GM18502 (cell line): ENCODE measurements at regions not wholly inside any gene's neighbourhood (a gene's known extent, or its start where the extent isn't known, plus 50 kb on each side); places are given as distances from the start of the nearest gene placed in this dataset.

Source experiments
- ATAC-seq: cut with Tn5 transposase; IDR thresholded peaks from one replicate; pipeline ENCODE4 v1.9.1; 2021; ENCODE audit warnings: mild to moderate bottlenecking; ENCODE audit not compliant: unreplicated experiment, poor library complexity

DNA sequence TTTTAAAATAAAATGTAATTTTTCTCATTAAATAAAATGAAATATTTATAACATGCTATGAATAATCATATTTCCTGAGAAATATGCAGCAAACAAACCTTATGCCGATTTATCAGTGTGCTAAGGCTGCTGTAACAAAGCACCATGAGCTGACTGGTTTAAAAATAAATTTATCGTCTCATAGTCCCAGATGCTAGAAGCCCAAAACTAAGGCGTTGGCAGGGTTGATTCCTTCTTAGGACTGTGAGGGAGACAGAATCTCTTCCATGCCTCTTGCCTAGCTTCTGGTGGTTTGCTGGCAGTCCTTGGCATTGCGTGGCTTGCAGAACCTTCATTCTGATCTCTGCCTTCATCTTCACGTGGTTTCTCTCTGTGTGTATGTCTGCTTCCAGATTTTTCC is 740.3 kb downstream of the OTOL1 start:
- ATAC-seq, result no peak

DNA sequence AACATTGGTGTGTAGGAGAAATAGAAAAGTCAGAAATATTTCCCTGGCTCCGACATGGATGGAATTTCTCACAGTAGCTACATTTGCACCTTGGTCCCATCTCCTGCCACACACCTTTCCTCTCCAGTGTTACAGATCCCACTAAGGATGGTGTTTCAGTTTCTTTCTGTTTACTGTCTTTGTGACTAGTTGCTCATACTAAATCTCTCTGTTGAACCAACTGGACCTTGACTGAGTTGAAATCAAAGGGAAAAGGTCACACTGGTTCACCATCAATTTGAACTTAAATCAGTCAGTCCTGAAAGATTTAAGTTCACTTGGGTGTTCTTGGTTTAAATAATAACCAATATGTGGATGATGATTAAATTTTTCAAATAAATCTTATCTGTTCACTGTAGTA is 754.2 kb downstream of the OTOL1 start:
- ATAC-seq, result no peak

DNA sequence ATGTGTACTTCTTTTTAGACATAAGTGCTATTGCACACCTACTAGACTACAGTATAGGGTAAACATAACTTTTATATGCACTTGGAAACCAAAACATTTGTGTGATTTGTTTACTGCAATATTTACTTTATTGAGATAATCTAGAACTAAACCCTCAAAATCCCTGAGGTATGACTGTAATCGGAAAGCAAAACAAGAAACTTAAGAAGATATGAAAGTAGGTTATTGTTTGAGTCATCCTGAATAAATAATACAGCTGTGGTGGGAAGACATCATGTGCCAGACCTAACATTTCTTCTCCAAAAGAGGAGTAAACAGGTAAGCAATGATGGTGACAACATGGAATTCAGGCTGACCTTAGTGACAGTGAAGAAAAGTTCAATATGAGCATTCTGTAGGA is 765.5 kb downstream of the OTOL1 start:
- no peak for ATAC-seq

DNA sequence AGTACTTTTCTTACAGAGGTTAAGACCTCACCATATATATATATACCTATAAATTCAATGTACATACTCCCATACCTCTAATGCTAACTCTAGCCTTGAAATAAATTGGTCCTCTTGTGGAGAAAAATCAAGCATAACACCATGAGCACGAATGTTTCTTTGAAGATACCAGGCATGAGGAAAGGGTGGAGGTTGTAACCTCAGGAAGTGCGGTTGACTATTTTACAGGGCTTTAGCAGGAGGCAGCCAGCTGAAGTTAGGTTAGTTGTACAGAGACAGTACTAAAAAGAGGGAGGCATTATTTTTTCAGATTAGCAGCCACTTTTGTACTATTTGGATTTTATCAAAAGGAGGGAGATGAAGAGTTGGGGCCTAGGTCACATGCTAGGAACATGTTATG is 767.0 kb downstream of the OTOL1 start:
- no peak for ATAC-seq

DNA sequence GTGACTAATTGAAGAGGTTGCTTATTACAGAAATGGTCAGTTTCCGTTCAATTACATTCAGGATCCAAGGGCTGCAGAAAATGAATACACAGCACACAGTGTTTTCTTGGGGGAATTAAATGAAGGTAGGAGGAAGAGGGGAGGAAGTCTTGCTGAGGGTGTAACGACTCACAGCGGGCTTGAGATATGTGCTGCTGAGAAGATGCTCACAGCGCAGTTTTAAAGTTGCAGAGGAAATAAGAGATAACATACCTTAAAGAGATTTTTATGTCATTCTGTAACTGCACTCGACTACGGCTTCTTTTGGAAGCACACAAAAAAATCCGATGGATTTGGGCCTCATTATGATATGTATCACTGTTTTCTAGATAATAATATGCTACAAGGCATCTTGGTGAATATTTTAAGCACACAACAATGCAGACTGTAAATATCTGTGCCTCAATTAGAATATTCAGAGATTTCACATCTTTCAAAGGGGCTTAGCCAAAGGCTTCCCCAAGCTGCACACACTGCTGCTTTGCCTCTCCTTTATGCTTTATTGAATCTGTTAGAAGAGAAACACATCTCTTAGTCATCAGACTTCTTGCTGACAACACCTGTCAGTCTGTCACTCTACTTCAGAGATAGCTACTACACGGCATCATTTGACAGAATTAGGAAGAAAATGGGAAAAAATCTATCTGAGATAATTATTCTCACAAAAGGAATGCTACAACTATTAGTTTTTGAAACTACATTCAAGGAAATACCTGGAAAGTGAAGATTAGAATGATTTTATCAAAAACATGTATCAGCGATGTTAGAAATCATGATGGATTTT is 773.2 kb downstream of the OTOL1 start:
- no peak for ATAC-seq

DNA sequence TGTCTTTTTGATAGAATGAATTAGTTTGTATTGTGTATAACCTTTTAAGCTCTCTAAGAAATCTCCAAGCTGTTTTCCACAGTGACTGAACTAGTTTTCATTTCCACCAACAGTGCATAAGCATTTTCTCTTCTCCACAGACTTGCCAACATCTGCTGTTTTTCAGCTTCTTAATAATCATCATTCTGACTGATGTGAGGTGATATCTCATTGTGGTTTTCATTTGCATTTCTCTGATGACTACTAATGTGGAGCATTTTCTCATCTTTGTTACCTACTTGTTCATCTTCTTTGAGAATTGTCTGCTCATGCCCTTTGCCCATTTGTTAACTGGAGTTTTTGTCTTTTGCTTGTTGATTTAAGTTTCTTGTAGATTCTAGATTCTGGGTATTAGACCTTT is 777.5 kb downstream of the OTOL1 start:
- no peak for ATAC-seq

DNA sequence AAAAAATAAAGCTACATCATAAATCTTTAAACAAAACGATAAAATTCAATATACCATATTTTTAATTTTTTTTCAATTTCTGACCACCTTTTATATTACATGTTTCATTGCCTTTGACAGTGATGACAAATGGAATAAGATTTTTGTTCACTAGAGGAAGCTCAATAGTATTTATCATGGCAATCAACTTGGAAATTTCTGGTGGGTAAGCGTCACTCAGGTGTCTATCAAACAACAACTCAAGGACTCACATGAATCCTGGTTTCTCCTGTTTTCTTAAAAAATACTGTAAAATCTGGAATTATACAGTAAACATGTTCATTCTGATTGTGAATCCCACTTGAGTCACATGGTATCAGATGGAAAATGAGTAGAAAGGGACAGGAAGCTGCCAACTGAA is 782.2 kb downstream of the OTOL1 start:
- ATAC-seq, result no peak

DNA sequence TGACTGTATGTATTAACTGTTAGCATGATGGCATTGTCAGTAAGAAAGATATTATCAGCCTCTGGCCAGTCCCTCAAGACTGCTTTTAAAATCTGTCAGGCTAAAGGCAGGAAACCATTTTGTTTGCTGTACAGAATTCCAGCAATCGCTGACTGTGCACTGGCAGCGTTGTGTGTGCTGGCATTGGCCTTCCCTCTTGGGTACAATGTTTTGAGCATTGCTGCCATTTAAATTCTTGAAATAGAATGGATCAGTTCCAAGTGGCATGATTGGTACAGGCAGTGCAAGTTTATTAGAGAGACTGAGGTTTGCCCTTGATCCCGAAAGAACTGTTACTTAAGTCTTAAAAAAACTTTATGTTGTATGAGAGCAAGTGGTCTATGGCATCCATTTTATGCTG is 788.7 kb downstream of the OTOL1 start:
- no peak for ATAC-seq

DNA sequence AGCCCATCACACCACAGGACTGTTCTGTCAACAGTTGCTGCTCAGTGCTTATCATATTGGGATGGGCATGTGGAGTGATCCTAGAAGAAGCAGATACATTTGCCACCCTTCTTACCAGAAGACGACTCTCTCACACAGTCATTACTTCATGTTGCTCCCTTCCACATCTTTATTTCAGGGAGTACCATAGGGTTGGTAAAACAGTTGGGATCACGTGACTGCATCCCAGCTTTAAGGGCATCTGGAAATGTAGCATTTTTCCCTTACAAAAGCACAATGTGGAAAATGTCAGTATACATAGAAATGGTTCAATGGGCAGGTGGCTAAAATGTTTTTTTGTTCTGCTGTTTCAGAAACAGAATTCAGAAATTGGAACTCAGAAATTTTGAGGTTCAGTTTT is 791.0 kb downstream of the OTOL1 start:
- ATAC-seq, result no peak

DNA sequence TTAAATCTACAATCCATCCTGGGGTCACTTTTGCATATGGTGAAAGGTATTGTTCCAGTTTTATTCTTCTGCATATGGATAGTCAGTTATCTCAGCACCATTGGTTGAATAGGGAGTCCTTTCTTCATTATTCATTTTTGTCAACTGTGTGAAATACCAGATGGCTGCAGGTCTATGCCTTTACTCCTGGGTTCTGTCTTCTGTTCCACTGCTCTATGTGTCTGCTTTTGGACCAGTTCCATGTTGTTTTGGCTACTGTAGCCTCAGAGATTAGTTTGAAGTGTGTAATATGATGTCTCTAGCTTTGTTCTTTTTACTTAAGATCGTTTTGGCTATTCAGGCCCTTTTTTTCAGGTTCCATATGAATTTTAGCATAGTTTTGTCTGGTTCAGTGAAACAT is 795.8 kb downstream of the OTOL1 start:
- no peak for ATAC-seq

DNA sequence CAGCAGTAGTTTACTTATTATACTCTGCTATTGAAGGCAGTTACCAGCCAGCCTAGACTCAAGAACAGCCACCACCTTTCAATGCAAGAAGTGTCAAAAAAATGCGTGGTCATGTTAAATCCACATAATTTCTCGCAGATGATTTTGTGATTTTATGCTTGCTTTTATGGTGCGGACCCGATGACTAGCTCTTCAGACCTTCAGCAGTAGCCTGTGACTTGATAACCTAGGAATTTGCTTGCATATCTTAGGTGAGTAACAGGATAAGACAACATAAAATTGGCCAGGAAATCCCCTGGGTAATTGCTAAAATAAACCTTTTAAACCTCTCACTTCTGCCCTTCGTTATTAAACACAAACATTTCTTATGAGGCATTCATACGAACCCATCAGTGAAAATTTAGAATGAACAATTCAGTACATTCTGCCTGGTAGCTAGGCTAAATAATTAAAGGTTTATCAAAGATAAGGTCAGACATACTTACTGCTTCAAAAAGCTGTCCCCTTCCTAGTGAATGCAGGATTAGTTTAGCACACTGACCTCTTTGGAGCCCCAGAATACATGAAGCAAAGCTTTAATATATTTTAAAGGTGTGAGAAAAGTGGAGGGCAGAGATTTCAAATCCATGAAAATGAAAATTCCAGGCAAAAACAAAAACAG is 798.8 kb downstream of the OTOL1 start:
- ATAC-seq, result no peak

DNA sequence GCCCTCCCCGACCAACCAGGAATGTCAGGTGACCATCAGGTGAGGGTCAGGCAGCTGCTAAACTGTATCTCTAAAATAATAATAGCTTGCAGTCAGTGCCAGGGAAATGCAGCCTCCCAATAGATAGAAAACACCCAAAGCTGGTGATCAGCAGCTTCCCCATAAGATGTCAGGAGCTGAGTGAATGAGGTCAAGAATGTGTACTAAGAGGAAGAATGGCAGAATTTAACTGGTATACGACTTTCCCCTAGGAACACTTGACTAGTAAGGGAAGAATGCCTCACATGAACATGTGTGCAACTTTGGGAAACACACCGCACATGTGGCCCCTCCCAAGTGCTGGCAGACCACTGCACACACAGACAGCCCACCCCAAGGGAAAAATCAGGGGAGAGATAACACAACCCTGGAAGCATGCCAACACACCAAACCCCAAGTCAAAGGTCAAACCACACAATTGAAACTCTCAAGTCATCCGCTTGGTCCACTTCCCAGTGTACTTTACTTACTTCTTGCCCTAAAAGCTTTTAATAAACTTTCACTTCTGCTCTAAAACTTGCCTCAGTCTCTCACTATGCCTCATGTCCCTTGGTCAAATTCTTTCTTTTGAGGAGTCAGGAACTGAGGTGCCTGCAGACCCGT is 806.5 kb downstream of the OTOL1 start:
- no peak for ATAC-seq

DNA sequence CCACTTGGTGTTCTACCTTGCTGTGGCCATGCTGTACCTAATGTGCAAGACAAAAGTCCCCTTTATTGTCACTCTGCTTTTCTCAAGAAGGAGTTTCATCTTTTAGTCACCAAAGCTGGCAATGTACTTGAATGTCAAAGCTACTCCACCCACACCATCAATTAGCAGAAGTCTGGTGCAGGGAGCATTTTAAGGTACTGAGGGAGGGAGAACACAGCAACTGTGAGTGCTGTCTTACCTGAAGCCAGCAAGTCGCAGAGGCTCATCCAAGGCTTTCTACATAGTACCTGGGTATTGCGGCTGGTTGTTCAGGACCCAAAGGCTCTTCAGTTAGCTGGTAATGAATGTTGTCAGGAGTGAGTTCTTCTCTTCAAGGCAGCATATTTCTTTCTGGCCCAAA is 820.4 kb downstream of the OTOL1 start:
- no peak for ATAC-seq

DNA sequence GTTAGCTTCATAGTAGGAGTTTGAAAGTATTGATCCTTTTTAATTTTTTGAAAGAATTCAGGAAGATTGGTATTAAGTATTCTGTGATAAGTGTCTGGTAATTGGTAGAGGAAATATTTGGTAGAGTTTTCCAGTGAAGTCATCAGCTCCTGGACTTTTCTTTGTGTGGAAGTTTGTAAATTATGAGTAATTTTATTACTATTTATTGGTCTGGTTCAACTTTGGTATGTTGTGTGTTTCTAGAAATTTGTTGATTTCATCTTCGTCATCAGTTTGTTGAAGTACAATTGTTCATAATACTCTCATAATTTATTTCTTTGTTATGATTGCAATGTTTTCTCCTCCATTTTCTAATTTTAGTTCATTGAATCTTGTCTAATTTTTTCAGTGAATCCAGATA is 832.0 kb downstream of the OTOL1 start:
- no peak for ATAC-seq

DNA sequence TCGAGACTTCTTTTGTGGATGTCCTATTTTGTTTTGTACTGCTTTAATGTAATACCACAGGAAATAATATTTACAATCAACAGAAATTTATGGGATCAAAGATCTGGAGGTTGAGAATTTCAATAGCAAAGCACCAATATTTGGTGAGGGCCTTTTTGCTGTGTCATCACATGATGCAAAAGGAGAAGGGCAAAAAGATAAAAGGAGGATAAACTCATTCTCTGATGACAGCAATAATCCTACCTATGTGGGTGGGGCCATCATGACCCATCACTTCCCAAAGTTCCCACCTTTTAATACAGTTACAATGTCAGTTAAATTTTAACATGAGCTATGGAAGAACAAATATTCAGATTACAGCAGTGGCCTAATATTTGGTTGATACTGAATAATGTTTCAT is 832.9 kb downstream of the OTOL1 start:
- ATAC-seq, result no peak

DNA sequence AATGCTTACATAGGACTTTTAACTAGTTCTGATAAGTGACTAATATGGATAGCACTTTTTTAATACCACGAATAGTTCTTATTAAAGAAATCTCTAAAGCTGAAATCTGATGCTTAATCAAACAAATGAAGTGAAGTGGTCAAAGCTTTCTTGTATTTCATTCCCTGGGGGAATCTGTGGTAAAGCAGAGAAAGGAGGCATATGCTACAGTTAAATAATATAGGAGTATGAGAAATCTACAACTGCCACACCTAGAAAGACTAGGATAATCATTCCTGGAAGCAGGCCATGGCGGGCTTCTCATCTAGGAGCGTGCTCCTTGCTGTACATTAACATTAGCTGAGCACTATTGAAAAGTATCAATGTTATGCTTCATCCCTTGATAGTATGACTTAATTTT is 835.7 kb downstream of the OTOL1 start:
- ATAC-seq, result no peak

DNA sequence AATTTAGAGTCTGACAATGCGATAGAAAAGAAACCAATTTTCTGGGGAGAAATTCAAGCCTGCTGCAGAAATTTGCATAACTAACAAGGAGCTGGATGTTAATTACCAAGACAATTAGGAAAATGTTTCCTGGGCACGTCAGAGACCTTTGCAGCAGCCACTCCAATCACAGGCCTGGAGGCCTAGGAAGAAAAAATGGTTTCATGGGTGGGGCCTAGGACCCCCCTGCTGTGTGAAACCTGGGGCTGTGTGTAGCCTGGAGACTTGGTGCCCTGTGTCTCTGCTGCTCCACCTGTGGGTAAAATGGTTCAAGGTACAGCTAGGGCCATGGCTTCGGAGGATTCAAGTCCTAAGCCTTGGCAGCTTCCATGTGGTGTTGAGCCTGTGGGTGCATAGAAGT is 837.9 kb downstream of the OTOL1 start:
- ATAC-seq, result no peak

DNA sequence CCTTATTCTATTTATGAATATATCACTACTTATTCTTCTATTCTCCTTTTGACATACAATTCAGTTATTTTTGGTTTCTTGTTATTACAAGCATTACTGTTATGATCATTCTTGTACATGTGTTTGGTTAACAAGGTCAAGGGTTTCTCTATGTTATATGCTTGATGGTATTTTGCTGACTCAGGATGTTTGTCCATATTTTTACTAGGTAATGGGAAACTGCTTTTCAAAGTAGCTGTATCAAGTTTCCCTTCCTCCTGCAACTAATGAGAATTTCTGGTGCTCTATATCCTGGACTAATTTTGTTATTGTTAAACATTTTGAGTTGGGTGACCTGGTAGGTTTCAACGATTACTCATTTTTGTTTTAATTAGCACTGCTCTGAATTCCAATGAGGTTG is 841.0 kb downstream of the OTOL1 start:
- no peak for ATAC-seq

DNA sequence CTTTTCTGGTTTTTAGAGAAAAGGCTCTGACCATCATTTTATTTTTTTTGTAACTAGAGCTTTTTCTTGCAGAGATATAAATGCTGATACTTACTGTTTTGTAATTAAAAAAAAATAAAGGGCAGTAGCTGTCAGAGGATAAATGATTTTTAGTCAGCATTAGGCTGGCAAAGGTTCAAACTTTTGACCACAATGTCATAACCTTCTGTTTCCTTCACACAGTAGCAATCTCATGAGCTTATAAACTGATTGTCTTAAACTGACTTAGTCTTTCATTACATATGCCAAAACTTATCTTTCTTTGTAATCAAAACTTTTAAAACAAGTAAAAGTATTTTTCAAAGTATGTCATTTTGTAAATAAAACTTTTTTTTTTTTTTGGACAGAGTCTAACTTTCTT is 841.9 kb downstream of the OTOL1 start:
- ATAC-seq, result no peak

DNA sequence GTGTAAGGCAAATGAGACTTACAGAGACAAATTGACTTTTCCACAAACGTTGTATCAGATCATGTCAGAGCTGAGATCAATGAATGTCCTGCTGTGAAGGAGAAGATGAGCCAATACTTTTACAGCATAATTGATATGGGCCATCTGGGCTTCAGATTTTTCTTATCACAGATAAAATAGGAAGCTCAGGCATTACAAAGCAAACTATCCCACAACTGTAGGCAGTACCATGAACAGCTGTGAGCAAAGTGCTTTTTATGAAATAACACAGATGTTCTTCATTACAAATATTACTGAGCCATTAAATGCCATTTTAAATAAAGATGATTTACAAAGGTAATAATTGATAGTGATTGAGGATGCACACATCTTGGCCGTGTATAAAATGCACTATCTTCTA is 852.3 kb downstream of the OTOL1 start:
- ATAC-seq, result no peak

DNA sequence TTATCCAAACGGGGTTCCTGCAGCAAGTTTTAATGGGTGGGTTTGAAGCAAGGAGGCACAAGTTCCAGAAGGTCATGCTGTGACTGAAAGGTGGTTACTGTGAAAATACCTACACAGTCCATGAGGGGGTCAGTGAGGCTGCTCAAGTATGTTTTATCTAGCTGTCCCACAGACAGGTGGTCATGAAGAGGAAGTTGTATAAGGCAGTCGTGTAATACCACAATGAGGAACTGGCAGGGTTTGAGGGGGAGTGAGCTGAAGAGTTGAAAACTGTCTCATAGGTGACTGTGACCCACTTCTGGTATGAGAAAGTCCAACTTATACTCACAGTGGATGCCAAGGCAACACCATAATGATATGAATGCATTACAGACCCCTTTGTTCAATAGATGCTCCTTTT is 856.8 kb downstream of the OTOL1 start:
- no peak for ATAC-seq

DNA sequence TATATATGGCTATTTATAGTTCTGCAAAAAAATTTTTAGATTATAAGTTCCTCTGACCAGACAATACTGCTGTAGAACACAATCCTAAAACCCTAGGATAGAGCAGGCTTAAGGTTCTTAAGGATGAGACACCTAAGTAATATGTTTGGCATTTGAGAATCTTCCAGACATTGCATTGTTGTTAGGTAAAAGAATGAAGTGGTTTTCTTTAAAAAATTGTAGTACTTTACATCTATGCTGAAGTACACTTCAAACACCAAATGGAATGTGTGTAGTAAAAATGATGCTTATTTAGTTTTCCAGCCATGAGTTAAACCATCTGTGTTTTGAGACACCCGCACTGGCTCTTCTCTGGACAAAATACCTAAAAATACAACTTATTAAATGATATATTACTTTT is 857.7 kb downstream of the OTOL1 start:
- no peak for ATAC-seq
